ENCODE measurements at regions not wholly inside any gene's neighbourhood (a gene's known extent, or its start where the extent isn't known, plus 50 kb on each side); places are given as distances from the start of the nearest gene placed in this dataset.

DNA sequence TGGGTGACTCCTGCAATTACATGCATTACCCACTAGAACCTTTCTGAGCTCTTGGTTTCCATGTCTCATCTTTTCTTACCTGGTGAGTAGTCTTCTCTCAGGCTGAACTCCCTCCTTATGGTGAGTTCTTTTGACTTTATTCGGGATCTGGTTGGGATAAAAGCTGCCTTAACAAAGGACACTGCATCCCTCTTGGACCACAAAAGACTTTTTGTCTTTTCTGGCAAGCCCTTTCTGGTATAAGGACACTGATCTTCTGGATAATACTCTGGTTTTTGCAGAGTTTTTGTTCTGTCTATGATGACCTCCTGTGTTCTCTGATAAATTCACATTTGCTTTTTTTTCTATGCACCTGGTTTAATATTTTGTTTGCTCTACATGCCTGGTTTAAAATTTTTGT lies 66.7 kb downstream of the SLITRK1 start:
- DNase-seq (ENCODE audit: low read depth in 1 of 2, low spot score in 1 of 2), result no peak
- Histone ChIP-seq H3K27me3 (ENCODE audit: insufficient read depth, poor library complexity, severe bottlenecking) (no peaks in the 10 kb centered on the region), H3K4me3 (replicated peaks; ENCODE audit: insufficient read depth, low read length) (no peak overlapping the region), H3K27ac (replicated peaks) (no peak overlapping the region)
- no peak for TF ChIP-seq GABPA (IDR thresholded peaks at IDR 0.05; ENCODE audit: low read depth)
- no peak for TF ChIP-seq POLR2AphosphoS5 (IDR thresholded peaks at IDR 0.05; ENCODE audit: low read depth)
- TF ChIP-seq SPI1 (IDR thresholded peaks at IDR 0.05; ENCODE audit: borderline replicate concordance, low read depth), result no peak
- TF ChIP-seq, protein P1, sequence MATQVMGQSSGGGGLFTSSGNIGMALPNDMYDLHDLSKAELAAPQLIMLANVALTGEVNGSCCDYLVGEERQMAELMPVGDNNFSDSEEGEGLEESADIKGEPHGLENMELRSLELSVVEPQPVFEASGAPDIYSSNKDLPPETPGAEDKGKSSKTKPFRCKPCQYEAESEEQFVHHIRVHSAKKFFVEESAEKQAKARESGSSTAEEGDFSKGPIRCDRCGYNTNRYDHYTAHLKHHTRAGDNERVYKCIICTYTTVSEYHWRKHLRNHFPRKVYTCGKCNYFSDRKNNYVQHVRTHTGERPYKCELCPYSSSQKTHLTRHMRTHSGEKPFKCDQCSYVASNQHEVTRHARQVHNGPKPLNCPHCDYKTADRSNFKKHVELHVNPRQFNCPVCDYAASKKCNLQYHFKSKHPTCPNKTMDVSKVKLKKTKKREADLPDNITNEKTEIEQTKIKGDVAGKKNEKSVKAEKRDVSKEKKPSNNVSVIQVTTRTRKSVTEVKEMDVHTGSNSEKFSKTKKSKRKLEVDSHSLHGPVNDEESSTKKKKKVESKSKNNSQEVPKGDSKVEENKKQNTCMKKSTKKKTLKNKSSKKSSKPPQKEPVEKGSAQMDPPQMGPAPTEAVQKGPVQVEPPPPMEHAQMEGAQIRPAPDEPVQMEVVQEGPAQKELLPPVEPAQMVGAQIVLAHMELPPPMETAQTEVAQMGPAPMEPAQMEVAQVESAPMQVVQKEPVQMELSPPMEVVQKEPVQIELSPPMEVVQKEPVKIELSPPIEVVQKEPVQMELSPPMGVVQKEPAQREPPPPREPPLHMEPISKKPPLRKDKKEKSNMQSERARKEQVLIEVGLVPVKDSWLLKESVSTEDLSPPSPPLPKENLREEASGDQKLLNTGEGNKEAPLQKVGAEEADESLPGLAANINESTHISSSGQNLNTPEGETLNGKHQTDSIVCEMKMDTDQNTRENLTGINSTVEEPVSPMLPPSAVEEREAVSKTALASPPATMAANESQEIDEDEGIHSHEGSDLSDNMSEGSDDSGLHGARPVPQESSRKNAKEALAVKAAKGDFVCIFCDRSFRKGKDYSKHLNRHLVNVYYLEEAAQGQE (IDR thresholded peaks at IDR 0.05; ENCODE audit: insufficient replicate concordance, low read depth), result no peak
- TF ChIP-seq CTCF (IDR thresholded peaks at IDR 0.05; ENCODE audit: insufficient read depth, low read length), result no peak

GRCh38 chr13:83810136-83810535 lies 72.1 kb downstream of the SLITRK1 start:
- DNase-seq (ENCODE audit: low read depth in 1 of 2, low spot score in 1 of 2), result no peak
- H3K27ac ChIP-seq (replicated peaks), result no peak overlapping the region
- H3K4me3 ChIP-seq (replicated peaks; ENCODE audit: insufficient read depth, low read length), result no peak overlapping the region
- no peak for TF ChIP-seq POLR2AphosphoS5 (IDR thresholded peaks at IDR 0.05; ENCODE audit: low read depth)
- TF ChIP-seq, protein P1 (IDR thresholded peaks at IDR 0.05; ENCODE audit: insufficient replicate concordance, low read depth), result no peak
- no peak for TF ChIP-seq GABPA (IDR thresholded peaks at IDR 0.05; ENCODE audit: low read depth)
- no peak for TF ChIP-seq SPI1 (IDR thresholded peaks at IDR 0.05; ENCODE audit: borderline replicate concordance, low read depth)
- TF ChIP-seq CTCF (IDR thresholded peaks at IDR 0.05; ENCODE audit: insufficient read depth, low read length), result no peak
- H3K27me3 ChIP-seq (ENCODE audit: insufficient read depth, poor library complexity, severe bottlenecking), result no peaks in the 10 kb centered on the region

GRCh38 chr13:83804356-83804962 lies 77.8 kb downstream of the SLITRK1 start:
- DNase-seq (ENCODE audit: low read depth in 1 of 2, low spot score in 1 of 2), result no peak
- H3K27me3 ChIP-seq (ENCODE audit: insufficient read depth, poor library complexity, severe bottlenecking), result no peaks in the 10 kb centered on the region
- TF ChIP-seq SPI1 (IDR thresholded peaks at IDR 0.05; ENCODE audit: borderline replicate concordance, low read depth), result no peak
- TF ChIP-seq GABPA (IDR thresholded peaks at IDR 0.05; ENCODE audit: low read depth), result no peak
- no peak for TF ChIP-seq POLR2AphosphoS5 (IDR thresholded peaks at IDR 0.05; ENCODE audit: low read depth)
- TF ChIP-seq, protein P1 (IDR thresholded peaks at IDR 0.05; ENCODE audit: insufficient replicate concordance, low read depth), result no peak
- TF ChIP-seq CTCF (IDR thresholded peaks at IDR 0.05; ENCODE audit: insufficient read depth, low read length), result no peak
- H3K27ac ChIP-seq (replicated peaks), result no peak overlapping the region
- no peak overlapping the region for H3K4me3 ChIP-seq (replicated peaks; ENCODE audit: insufficient read depth, low read length)

Measured in HL-60 (cell line).